GM18951 (cell line): ENCODE measurements at regions not wholly inside any gene's neighbourhood (a gene's known extent, or its start where the extent isn't known, plus 50 kb on each side); places are given as distances from the start of the nearest gene placed in this dataset.

Experiments used
- POLR2A ChIP-seq: IDR thresholded peaks from 4 replicates; pipeline ENCODE4 v1.6.1; 2011; ENCODE audit warnings: mild to moderate bottlenecking; ENCODE audit not compliant: insufficient read length, insufficient read depth; ENCODE audit errors: extremely low read depth
- in situ Hi-C: fragments of 300-500 bp; cut with MboI; formaldehyde crosslinking; loops from one replicate; pipeline ENCODE4 v1.12.0; 2022; ENCODE audit warnings: low sequenced_read_pairs, mixed read lengths, inconsistent platforms; ENCODE audit not compliant: unreplicated experiment

DNA sequence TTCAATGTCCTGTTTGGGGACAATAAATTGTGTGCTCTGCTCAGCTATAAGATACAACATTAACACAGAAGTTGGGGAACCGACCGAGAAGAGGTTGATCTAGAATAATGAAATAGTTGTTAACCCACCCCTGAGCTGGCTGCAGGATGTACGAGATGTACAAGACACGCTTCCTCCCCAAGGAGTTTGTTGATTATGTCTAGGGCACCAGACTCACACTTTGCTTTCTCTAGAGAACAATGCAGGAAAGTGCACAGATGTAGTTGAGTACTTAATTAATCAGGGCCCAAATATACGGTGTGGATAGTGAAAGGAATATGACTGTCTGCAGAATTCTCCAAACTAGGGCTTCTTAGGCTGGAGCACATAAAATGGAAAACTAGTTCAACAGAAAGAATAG is 415.2 kb upstream of the TNP1 start:
- no peak for TF ChIP-seq POLR2A
- in situ Hi-C loops, result no loop called here

DNA sequence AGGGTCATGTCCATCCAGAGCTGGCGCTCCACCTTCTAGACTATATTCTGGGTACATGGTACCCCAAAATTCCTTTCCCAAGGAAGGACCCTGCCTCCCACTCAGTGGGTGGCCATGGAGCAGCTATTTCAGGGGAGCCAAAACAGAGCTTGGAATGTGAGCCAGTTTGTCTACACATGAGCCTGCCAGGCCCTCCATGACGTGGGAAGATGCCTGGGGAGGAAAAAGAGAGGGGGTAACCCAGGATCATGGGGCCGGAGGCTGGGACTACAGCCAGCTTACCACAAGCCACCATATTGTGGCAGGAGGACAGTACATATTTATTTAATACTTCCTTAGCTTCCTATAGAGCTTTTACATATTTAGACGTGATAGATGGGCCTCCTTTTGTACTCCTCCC is 414.7 kb upstream of the TNP1 start:
- in situ Hi-C loops, result no loop called here
- TF ChIP-seq POLR2A, result no peak

- TF ChIP-seq POLR2A, result no peak
- in situ Hi-C loops, result no loop called here
Observed at GRCh38 chr2:217273851-217274250, 414.0 kb upstream of the TNP1 start.

DNA sequence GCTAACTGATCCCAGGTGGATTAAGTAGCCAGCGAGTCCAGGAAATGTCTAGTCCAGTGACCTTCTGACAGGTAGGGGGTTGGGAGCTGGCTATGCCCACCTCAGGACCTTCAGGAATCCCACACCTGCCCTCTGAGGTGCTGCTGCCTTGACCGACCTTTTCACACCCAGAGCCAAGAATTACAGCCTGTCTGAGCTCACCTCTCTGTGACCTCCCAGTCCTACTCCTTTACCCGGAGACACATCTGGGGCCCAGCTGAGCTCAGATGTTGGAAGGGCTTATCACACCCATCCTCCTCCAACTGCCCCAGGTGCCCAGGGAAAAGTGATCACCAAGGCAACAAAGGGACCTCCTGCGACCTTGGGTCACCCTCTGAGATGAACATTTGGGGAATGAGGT is 413.3 kb upstream of the TNP1 start:
- in situ Hi-C loops, result no loop called here
- TF ChIP-seq POLR2A, result no peak

DNA sequence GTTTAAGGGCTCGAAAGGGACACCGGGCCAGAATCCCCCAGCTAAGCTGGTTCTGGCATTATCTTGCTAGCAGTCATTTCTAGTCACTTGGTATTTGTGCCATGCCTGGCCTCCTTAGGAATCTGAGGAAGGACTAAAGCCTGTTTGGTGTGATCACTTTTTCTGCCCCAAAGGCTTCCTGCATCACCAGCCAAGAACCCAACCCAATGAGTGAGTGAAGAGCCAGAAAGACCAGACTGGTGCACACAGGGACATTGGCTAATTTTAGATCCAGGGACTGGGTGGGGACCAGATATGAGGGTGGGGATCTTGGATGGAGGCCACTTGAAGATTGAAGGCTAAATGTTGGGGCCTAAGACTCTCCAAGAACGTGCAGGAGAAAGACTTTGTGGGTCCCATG is 411.9 kb upstream of the TNP1 start:
- no peak for TF ChIP-seq POLR2A
- in situ Hi-C loops, result no loop called here

GRCh38 chr2:217270485-217271121 is 410.7 kb upstream of the TNP1 start:
- no peak for TF ChIP-seq POLR2A
- in situ Hi-C loops, result no loop called here

GRCh38 chr2:217269701-217270484 is 410.0 kb upstream of the TNP1 start:
- in situ Hi-C loops, result no loop called here
- no peak for TF ChIP-seq POLR2A

GRCh38 chr2:217268978-217269377 is 409.1 kb upstream of the TNP1 start:
- no peak for TF ChIP-seq POLR2A
- in situ Hi-C loops, result no loop called here

GRCh38 chr2:217267758-217268157 is 407.9 kb upstream of the TNP1 start:
- no peak for TF ChIP-seq POLR2A
- in situ Hi-C loops, result no loop called here

DNA sequence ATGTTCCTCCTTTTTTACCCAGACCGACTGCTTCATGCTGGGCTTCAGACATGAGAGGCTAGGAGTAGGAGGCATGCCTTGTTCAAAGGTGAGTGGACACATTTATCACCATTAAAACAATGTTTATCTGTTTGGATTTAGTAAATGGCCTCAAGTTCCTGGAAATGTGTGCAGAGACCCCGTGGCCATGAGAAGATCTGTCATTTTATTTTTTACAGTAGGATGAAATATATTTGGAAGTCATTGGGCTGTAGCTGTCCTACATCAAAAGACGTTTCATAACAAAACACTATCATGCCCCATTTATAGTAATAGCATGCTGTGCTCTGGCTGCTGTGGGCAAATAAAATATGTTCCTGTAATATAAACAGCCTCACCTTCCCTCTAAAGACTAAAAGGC is 403.9 kb upstream of the TNP1 start:
- in situ Hi-C loops, result no loop called here
- TF ChIP-seq POLR2A, result no peak

DNA sequence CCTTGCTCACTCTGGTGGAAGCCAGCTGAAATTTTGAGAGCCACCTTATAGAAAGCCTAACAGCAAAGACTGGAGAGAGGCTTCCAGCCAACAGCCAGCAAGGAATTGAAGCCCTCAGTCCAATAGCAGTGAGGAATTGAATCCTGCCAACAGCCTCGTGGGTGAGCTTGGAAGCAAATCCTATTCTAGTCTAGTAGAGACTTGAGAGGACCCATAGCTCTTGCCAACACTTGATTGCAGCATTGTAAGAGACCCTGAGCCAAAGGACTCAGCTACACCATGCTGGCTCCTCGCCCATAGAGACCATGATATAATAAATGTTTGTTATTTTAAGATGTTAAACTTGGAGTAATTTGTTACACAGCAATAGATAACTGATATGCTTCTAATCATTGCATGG is 403.0 kb upstream of the TNP1 start:
- in situ Hi-C loops, result no loop called here
- no peak for TF ChIP-seq POLR2A

GRCh38 chr2:217261452-217261851 is 401.6 kb upstream of the TNP1 start:
- no peak for TF ChIP-seq POLR2A

GRCh38 chr2:217260441-217261115 is 400.7 kb upstream of the TNP1 start:
- no peak for TF ChIP-seq POLR2A
- in situ Hi-C loops, result no loop called here

More at GRCh38 chr2:217261452-217261851, 401.6 kb upstream of the TNP1 start:
- in situ Hi-C loops, result no loop called here

- no peak for TF ChIP-seq POLR2A
- in situ Hi-C loops, result no loop called here
Observed at GRCh38 chr2:217258170-217258569, 398.3 kb upstream of the TNP1 start.
